Amniotic epithelial cell (primary cell): ENCODE measurements at regions not wholly inside any gene's neighbourhood (a gene's known extent, or its start where the extent isn't known, plus 50 kb on each side); places are given as distances from the start of the nearest gene placed in this dataset.
A peak's percentile ranks its signal among the peaks of the same experiment; 100 is the strongest.

Experiments
- DNase-seq: peaks from one replicate; pipeline ENCODE4 v3.0.0-alpha.2; 2010; ENCODE audit warnings: low read depth

DNA sequence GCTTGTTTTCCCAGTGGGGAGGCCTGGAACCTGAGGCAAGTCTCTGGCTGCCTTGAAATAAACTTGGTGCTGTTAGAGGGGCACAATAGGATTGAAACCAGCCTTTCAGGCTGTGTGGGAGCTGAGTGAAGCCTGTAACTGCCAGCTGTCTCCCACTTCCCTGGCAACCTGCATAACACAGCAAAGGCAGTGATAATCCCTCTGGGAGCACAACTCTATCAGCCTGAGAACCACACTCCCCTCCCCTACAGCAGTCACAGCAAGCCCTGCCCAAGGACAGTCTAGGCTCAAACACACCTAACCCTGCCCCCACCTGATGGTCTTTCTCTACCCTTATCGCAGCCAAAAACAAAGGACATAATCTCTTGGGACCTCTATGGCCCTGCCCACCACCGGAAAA lies 683.8 kb upstream of the ATXN8OS start:
- DNase-seq = no peak

DNA sequence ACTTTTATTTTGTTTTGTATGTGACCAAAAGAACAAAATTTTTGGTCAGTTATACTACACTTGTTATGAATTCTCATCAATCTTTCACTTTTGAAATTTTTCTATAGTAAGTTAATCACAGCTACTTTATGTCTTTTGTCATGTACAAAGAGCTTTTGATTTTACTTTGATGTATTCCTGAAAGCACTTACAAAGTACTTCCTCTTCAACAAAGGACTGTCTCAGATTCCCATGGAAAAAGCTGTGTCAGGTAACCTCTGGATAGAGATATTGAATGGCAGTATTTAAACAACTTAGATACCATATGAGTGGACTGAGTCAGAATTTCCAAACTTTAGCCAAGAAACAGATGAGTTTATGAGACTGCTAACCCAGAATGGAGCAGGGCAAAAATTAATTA lies 689.3 kb upstream of the ATXN8OS start:
- DNase-seq = no peak

DNA sequence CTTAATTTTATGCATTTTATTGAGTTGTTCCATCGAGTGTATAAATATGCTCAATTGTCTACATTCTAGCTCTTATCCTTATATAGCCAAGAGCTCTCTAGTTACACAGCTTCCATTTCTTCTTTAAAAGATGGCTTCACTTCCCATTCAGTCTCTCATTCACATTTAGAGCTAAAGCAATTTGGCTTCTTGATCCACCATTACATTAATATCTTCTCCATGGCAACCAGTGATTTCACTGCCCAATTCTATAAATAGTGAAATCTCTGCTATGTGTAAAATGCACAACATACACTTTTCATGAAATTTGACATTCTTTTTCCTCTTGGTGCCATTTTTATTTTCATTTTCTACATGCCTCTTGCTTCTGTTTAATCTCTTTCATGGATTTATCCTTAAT lies 696.9 kb upstream of the ATXN8OS start:
- no peak for DNase-seq

DNA sequence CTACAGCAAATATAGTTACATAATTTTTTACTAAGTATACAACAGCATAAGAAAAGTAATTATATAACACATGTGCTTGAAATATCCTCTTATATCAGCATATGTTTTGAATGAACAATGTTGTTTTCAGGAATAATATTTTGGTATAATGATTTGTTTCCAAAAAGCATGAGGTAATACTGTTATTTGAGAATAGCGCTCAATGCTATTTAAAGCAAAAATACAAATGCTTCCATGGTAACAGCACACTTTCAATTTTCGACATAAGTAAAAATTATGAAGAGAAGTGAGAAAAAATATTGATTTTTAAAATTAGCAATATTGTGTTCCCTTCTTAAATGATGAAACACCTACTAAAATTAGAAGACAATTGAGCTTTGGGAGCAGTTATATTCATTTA lies 715.9 kb upstream of the ATXN8OS start:
- no peak for DNase-seq

DNA sequence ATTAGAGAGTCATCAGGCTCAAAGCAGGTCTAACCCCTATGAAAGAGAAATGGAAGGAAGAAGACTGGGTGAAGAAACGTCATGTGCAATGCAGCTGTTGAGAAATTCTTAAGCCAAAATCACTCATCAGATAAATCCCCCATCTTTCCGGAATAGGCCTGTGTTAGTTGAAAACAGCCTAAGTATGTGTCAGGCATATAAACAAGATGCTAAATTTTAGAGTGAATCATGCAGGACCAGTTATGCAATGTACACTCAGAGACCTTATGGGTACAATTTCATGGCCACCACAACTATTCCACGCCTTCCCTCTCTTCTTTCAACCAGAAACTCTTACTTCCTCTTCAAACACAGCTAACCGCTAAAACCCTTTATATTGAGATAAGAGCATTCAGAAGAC lies 717.7 kb upstream of the ATXN8OS start:
- DNase-seq = peak; percentile 68

DNA sequence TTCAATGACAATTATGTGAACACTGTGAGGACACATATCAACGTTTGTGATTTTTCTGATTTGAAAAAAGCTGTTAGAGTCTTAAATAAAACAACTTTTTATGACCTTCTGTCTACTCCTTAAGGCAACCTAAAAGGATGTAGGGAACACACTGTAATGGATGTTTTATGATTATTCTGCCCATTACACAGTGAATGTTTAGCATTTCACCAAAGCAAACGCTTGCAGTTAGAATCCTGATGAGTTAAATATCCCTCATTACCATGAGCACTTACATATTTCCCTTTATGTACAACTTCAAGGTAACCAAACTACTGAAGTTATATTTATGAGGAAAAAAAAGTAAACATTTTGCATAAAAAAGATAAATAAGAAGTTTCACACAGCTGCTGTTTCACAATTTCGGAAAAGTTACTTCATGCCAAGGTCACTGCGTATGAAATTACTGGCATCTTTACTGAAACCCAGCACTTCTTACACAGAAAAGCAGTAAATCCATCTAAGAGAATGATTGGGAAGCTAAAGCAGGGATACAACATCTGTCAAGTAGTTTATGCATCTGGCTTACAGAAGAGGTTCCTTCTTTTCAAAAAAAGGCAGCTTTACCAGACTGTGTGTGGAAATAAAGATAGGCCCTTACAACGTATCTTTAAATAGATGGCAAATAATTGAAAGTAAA lies 733.7 kb upstream of the ATXN8OS start:
- DNase-seq = peak; percentile 25

DNA sequence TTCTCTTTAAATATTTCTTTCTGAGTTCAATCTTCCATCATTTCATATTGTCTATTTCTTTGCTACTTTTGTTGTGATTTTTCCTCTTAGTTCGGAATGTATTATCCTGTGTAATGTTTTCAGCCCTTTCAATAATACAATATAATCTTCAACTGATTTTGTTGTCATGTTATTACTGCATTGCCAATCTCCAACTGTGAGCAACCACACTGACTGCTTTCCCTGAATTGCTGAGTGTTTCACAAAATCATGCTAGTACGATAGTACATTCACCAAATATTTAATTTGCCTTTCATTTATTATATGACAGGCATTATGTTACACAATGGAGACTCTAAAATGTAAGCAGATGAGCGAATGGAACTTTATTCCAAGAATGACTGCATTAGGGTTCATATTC lies 744.3 kb upstream of the ATXN8OS start:
- DNase-seq = no peak

DNA sequence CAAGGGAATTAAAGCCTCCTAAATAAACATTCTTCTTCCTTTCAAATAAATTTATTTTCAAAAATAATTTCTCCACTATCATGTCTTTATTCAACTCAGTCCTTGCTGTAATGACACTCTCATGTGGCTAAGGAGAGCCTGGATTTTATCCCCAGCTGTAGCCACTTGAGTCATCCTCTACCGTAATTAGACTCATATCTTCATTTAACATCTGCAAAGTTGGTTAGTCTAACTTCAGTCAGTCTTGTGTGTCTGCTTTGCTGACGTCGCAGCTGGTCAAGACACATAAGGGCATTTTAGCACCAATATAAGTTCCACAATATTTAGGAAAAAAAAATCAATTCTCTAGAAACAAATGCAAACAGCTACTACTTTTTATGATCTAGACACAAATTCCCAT lies 776.4 kb upstream of the ATXN8OS start:
- peak; percentile 6 for DNase-seq

DNA sequence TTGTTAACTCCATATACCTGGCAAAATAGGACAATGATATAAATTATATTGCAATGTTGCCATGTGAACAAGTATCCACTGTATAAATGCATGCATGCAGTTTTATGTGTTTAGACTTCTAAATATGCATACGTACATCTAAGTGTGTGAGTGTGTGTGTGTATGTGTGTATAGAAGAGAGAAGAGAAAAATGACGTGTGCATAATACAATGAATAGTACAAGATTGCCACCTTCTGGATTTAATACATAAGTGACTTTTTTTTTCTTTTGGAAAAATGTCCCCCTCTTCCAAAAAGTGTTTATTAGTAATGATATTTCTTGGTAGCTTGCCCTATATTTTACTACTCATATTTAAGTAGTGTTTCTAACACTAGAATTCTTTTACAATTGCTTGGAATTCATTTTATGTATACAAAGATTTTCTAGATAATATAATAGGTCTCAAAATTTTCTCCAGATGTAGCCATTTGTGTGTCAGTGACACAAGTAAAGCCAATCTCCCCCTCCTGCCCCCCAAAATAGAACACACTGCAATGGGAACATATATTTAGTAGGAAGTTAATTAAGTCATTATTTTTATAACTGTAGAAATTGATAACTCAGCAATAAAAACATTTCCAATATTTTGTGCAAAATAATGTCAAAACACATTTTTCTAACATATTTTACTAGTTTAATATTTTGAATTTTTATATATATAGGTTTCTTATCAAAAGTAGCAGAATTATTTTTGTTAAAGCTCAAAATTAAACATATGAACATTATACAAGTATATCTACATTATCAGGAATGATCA lies 783.3 kb upstream of the ATXN8OS start:
- DNase-seq = peak; percentile 3

DNA sequence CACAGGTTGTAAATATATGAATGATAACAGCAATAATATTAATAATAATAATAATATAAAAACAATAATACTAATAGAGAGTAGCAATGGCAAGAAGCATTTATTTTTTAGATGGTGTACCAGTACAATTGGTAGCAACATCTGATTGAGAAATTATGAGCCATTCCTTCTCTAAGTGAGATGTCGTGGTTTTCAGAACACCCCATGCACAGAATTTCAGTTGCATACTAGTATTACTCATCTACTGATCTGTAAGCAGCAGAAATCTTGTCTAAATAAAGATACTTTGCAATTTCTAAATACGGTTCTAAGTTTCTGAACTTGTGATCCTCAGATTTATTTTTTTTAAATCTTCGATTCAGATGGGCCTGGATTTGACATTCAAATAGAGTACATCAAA lies 788.0 kb upstream of the ATXN8OS start:
- DNase-seq = peak; percentile 20

DNA sequence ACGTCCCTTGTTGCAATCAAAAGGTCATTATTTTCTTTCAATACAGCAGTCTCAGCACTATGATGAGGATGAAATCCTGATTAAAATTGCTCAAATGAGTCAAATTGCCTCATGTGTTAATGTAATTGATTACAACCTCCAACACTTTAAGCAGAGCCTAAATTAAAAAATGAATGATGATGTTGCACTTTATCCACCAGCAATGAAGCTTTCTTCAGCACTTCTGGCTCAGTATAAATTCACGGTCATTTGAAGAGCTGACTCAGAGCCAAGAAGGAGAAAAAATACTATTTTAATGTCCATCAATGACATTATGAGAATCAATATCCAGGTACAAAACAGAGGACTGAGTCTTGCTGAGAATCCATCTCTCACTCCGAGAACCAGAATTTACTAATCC lies 792.6 kb upstream of the ATXN8OS start:
- DNase-seq = no peak

DNA sequence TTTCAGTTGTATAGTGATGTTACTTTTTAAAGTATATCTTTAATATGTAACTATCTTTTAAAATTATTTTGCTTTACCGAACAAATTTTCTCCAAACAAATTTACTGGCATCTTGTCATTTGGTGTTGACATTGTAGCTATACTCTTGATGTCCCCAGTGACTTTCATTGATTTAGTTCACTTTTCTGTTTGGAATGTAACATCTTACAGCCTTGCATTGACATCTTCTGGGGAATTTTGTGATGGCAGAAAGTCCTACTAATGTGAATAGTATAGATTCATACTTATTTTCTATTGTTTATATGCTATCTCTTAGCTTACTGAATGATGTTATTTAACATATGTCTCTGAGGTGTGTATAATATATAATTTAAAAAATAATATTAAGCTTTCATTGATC lies 800.9 kb upstream of the ATXN8OS start:
- DNase-seq = no peak

DNA sequence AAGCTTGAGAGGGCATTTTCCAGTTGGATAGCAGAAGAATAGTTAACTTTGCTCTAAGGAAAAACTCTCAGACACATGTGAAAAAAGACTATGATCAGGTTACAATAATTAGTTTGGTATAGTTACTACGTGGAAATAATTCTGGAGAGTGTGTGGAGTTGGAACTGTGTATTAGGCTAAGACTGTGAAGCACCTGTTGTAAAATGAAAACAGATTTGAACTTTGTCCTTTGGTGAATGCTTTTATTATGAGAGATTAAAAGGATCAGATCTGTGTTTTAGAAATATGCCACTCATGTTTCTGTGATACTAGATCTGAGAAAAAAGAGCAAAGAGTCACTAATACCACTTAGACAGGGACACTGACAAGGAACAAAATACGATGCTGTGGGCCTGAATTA lies 807.5 kb upstream of the ATXN8OS start:
- no peak for DNase-seq

DNA sequence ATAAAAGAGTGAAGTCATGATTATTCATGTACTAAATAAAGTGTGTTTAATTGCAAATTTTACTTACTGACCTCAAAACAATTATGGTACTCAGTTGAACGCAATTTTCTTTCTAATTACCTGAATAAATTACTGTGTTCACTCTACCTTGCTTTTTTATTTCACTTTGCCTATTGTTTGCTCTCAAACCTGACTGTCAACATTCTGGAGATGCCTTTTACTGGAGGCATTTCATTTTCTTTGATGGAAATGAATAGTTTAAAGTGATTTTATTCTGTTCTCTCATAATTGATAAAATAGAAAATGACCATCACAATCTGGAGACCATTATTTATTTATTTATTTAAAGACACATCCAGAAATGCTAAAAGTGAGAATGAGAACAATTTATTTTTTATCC lies 811.5 kb upstream of the ATXN8OS start:
- DNase-seq = no peak

DNA sequence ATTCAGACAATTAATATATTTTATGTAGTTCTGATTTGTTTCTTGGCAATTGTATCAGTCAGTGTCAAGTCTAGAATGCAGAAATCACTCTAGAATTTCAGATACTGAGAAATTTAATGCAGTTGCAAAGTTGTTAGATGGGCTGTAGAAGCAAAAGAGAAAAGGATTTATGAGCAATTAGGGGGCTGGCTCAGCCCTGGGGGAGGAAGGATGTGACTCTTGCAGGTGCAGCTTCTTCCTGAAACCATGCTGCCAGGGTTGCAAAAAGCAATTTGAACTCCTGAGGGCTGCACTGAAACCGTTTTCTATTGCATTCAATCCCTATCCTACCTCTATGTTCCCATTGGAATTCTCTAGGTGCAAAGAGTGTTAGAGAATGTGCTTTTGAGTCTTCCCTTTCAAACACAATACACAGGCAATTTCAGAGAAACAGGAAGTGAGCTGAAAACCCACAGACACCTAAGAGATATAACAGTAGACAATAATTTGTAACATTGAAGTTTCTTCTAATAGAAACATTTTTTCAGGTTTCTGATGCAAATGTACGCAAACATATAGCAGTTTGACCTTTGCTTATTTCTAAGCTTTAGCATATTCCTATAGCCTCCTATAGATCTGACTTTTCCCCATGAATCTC lies 814.7 kb upstream of the ATXN8OS start:
- no peak for DNase-seq

DNA sequence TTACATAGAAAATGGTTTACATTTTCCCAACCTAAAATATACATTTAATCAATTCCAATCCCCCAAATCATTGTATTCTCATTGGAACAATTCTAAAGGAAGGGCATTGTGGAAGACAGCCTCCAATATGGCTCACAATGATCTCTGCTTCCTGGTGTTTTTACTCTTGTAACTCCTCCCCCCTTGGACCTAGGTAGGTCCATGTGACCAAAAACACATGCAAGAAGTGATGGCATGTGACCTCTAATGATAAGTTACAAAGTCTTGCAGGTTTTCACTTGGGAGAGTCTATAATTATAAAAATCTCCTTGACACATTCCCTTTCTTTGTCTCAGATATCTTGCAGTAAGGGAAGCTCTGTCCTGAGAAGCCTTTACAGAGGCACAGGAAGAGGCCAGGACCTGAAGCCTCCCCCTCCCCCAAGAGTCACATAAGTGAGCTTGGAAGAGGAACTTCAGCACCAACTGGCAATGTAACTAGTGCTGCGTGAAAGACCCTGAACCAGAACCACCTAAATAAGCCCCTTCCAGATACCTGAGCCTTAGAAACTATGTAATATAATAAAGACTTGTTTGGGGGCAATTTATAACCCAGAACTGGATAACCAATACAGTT lies 816.2 kb upstream of the ATXN8OS start:
- no peak for DNase-seq

DNA sequence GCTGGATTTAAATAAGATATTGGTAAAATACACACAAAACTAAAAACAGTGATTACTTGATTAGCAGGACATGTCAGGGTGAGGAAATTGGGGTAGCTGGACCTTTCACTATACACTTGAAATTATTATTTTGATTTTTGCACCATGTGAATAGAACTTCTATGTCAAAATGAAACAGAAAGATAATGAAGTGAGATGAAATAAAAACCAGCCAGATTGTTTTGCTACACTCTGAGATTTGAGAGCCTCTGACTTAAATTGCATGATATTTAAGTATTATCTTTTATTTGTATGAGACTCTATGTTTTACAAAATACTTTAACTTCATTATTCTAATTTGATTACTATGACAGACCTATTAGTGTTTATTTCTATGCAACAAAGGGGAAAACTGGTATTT lies 819.6 kb upstream of the ATXN8OS start:
- DNase-seq = no peak

DNA sequence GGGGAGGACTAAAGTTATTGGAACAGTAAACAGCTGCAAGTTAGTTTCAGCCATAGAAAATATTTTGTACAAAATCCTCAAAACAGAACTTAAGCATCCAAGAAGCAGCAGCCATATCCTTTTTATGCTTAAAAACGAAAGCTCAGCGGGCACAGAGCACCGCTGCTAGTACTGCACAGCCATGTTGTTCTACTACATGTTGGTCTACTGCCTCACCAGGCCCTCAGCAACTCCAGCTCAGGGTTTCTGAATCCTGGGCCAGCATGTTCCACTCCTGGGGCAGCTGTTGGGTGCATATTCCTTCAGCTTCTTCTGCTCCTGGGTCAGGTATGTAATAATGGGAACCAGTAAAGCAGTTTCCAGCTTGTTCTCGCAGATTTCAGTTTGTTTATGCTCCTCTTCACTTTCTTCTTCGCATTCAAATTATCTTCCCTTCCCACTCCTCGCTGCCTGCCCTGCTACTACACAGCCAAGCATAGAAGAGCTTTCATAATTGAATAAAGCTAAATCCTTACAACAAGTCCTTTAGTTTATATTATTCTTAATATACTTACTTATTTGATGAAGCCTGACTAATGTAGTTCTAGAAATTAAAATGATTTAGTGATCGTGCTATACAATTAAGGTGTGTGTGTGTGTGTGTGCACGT lies 820.5 kb upstream of the ATXN8OS start:
- no peak for DNase-seq

DNA sequence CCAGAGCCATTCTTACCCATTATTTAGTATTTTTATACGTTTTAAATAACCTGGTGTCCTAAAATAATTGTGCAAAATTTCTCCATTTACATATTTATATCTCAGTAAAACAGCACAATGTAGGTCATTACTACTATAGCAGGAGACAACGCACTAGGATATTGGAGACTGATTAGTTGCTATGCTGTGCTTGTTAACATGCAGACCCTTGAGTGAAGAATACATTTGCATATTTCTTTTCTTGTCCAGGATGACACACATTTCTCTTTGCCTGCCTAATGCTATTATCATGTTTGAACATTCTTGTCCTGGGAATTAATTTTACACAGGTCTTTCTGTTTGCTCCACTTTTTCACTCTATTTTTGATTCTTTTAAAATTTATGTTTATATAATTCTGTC lies 823.8 kb upstream of the ATXN8OS start:
- DNase-seq = no peak

DNA sequence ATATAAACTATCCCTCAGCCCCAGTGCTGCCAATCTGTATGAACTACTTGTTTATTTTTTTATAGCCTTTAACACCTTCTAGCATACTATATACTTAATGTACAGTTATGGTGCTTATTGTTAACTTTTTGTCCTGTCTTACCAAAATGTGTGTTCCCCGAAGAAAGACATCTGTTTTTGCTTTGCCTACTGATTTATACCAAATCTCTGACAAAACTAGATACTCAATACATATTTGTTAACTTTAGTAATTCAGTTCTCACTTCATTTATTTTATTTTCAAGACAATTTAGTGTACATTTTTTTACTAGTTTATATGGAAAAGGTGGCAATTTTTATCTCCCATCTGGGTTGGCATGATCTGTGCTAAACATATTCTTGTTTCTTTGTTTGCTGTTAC lies 824.3 kb upstream of the ATXN8OS start:
- DNase-seq = no peak

DNA sequence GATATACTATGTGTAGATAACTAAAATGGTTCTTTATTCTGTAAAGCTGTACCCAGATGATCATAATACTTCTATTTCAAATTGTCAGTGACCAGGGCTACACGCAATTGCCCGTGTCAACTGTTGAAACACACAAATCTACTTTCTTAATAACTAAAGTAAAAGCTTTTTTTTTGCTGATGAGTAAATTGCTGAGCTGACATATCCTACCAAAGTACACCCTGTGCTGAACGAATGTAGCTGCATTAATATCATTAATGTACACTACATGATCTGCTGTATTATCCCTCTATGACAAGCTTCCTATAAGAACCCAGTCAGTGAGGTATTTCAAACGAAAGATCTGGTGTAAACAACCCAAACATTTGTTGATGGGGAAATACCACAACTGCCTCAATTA lies 827.2 kb upstream of the ATXN8OS start:
- DNase-seq = no peak

DNA sequence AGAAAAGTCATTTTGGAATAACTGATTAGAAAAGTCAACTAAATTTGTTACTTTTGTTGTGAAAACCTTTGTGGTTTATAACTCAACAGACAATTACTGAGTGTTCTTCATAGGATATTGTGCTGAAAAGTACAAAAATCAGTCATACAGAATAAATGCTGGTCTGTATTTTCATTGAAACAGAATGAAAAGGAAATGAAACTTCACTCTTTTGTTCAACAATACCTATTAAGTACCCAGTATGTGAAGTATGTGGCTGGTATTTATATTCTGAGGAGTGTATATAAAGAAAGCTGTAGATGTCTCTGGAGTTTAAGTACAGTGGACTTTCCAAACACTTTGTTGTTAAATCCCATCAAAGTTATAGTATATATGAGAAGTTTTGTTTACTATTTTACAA lies 828.4 kb upstream of the ATXN8OS start:
- no peak for DNase-seq
